ENCODE measurements at regions not wholly inside any gene's neighbourhood (a gene's known extent, or its start where the extent isn't known, plus 50 kb on each side); places are given as distances from the start of the nearest gene placed in this dataset.
"Not testable (repeated sequence)": the region's sequence is repeated elsewhere in the genome, so short reads cannot be mapped to it uniquely, and the experiment has no call there.

- no peak for TF ChIP-seq CTCF (IDR thresholded peaks at IDR 0.05; ENCODE audit: low read depth, low read length)
- H3K27ac ChIP-seq: no peak overlapping the region
- H3K27me3 ChIP-seq (ENCODE audit: insufficient read depth, low read depth, severe bottlenecking): no peaks in the 10 kb centered on the region
- no peak for DNase-seq
- no peak overlapping the region for H3K4me3 ChIP-seq (ENCODE audit: low read depth, low read length)
- no peaks in the 10 kb centered on the region for H3K9me3 ChIP-seq (ENCODE audit: severe bottlenecking)
- H3K36me3 ChIP-seq: no peaks in the 10 kb centered on the region
These were observed 1213.9 kb downstream of the OTOL1 start for GRCh38 chr3:162710332-162711112.

- H3K9me3 ChIP-seq (ENCODE audit: severe bottlenecking); H3K27ac ChIP-seq; DNase-seq; H3K27me3 ChIP-seq (ENCODE audit: insufficient read depth, low read depth, severe bottlenecking); H3K4me3 ChIP-seq (ENCODE audit: low read depth, low read length); H3K36me3 ChIP-seq: not testable (repeated sequence)
These were observed 1220.5 kb downstream of the OTOL1 start for GRCh38 chr3:162717074-162717473.

- no peak for DNase-seq
- TF ChIP-seq CTCF (IDR thresholded peaks at IDR 0.05; ENCODE audit: low read depth, low read length): no peak
- H3K27me3 ChIP-seq (ENCODE audit: insufficient read depth, low read depth, severe bottlenecking): no peaks in the 10 kb centered on the region
- H3K36me3 ChIP-seq: no peaks in the 10 kb centered on the region
- no peaks in the 10 kb centered on the region for H3K9me3 ChIP-seq (ENCODE audit: severe bottlenecking)
- H3K4me3 ChIP-seq (ENCODE audit: low read depth, low read length): no peak overlapping the region
- no peak overlapping the region for H3K27ac ChIP-seq
These were observed 1222.1 kb downstream of the OTOL1 start for GRCh38 chr3:162718697-162719096.

GRCh38 chr3:162719684-162720341 is 1223.2 kb downstream of the OTOL1 start:
- no peak for TF ChIP-seq CTCF (IDR thresholded peaks at IDR 0.05; ENCODE audit: low read depth, low read length)
- Histone ChIP-seq H3K9me3 (ENCODE audit: severe bottlenecking) (no peaks in the 10 kb centered on the region), H3K27me3 (ENCODE audit: insufficient read depth, low read depth, severe bottlenecking) (no peaks in the 10 kb centered on the region), H3K27ac (no peak overlapping the region), H3K4me3 (ENCODE audit: low read depth, low read length) (no peak overlapping the region), H3K36me3 (no peaks in the 10 kb centered on the region)
- DNase-seq: no peak

GRCh38 chr3:162721736-162722135 is 1225.1 kb downstream of the OTOL1 start:
- Histone ChIP-seq H3K27ac (no peak overlapping the region), H3K9me3 (ENCODE audit: severe bottlenecking) (no peaks in the 10 kb centered on the region), H3K4me3 (ENCODE audit: low read depth, low read length) (no peak overlapping the region), H3K36me3 (no peaks in the 10 kb centered on the region), H3K27me3 (ENCODE audit: insufficient read depth, low read depth, severe bottlenecking) (no peaks in the 10 kb centered on the region)
- no peak for DNase-seq
- TF ChIP-seq CTCF (IDR thresholded peaks at IDR 0.05; ENCODE audit: low read depth, low read length): no peak

GRCh38 chr3:162722337-162722736 is 1225.7 kb downstream of the OTOL1 start:
- no peaks in the 10 kb centered on the region for H3K9me3 ChIP-seq (ENCODE audit: severe bottlenecking)
- no peaks in the 10 kb centered on the region for H3K36me3 ChIP-seq
- H3K27ac ChIP-seq: no peak overlapping the region
- no peak overlapping the region for H3K4me3 ChIP-seq (ENCODE audit: low read depth, low read length)
- H3K27me3 ChIP-seq (ENCODE audit: insufficient read depth, low read depth, severe bottlenecking): no peaks in the 10 kb centered on the region
- TF ChIP-seq CTCF (IDR thresholded peaks at IDR 0.05; ENCODE audit: low read depth, low read length): no peak
- no peak for DNase-seq

- H3K36me3 ChIP-seq; H3K4me3 ChIP-seq (ENCODE audit: low read depth, low read length); H3K27me3 ChIP-seq (ENCODE audit: insufficient read depth, low read depth, severe bottlenecking); DNase-seq; H3K27ac ChIP-seq; H3K9me3 ChIP-seq (ENCODE audit: severe bottlenecking): not testable (repeated sequence)
These were observed 1226.2 kb downstream of the OTOL1 start for GRCh38 chr3:162722796-162723195.
